Ectodermal cell (in vitro differentiated cells): ENCODE measurements at regions not wholly inside any gene's neighbourhood (a gene's known extent, or its start where the extent isn't known, plus 50 kb on each side); places are given as distances from the start of the nearest gene placed in this dataset.
"Not testable (repeated sequence)": the region's sequence is repeated elsewhere in the genome, so short reads cannot be mapped to it uniquely, and the experiment has no call there.

Experiments
- H3K27ac ChIP-seq: 2 replicates; pipeline ENCODE4 v1.7.0; 2013; ENCODE audit warnings: mild to moderate bottlenecking, low read depth, low read length; ENCODE audit not compliant: insufficient read depth, poor library complexity, severe bottlenecking
- H3K27me3 ChIP-seq: 2 replicates; pipeline ENCODE4 v1.7.0; 2013; ENCODE audit warnings: mild to moderate bottlenecking, low read length; ENCODE audit not compliant: insufficient read depth, control insufficient read depth, poor library complexity, severe bottlenecking
- H3K36me3 ChIP-seq: one replicate; pipeline ENCODE4 v1.7.0; 2013; ENCODE audit warnings: low read length; ENCODE audit not compliant: control insufficient read depth, insufficient read depth
- H3K4me1 ChIP-seq: one replicate; pipeline ENCODE4 v1.7.0; 2013; ENCODE audit warnings: low read length; ENCODE audit not compliant: control insufficient read depth, insufficient read depth
- H3K4me3 ChIP-seq: 2 replicates; pipeline ENCODE4 v1.7.0; 2013; ENCODE audit warnings: low read depth, low read length, control low read depth; ENCODE audit not compliant: insufficient read depth
- H3K9me3 ChIP-seq: 2 replicates; pipeline ENCODE4 v1.7.0; 2013; ENCODE audit warnings: mild to moderate bottlenecking, low read length, moderate library complexity; ENCODE audit not compliant: control insufficient read depth
- WGBS, 2 experiments: methylation state at CpG; one replicate each; pipeline ENCODE4 v1.1.7; 2013; ENCODE audit warnings: missing lambda C conversion rate in 2 of 2; 5-methylcytosine and 5-hydroxymethylcytosine counted together

GRCh38 chr2:212797484-212798205 is 259.0 kb upstream of the ERBB4 start:
- Histone ChIP-seq H3K27ac (no peak overlapping the region), H3K4me1 (no peaks in the 10 kb centered on the region), H3K9me3 (no peaks in the 10 kb centered on the region), H3K36me3 (no peaks in the 10 kb centered on the region), H3K4me3 (no peak overlapping the region), H3K27me3 (no peaks in the 10 kb centered on the region)
- WGBS, 2 experiments: 93 to 94% methylated on average over 4 to 5 of the region's 5 CpGs

DNA sequence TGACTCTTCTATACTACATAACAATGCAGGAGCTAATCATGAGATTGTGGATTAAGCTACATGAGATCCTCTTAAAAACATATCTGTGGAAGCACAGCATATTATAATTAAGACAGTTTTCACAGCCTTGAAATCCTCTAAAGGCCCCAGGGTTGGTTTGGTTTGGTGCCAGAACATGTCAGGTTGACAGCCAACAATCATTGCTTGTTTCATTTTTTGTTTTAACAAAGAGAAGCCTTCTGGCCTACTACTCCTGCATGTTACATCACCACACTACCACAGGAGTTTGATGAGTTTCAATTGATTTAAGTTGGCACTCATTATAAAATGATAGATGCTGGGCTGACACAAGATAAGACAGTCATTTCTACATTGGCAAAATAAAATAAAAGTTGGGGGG is 255.9 kb upstream of the ERBB4 start:
- Histone ChIP-seq H3K4me3 (no peak overlapping the region), H3K4me1 (no peaks in the 10 kb centered on the region), H3K36me3 (no peaks in the 10 kb centered on the region), H3K27me3 (no peaks in the 10 kb centered on the region), H3K9me3 (no peaks in the 10 kb centered on the region), H3K27ac (no peak overlapping the region)

- Histone ChIP-seq H3K27me3 (no peaks in the 10 kb centered on the region), H3K9me3 (no peaks in the 10 kb centered on the region), H3K36me3 (no peaks in the 10 kb centered on the region), H3K4me3 (no peak overlapping the region), H3K27ac (no peak overlapping the region), H3K4me1 (no peaks in the 10 kb centered on the region)
- 95% methylated on average over 5 to 6 of the region's 6 CpGs for WGBS, 2 experiments
These were observed 253.0 kb upstream of the ERBB4 start for GRCh38 chr2:212791569-212791968.

- H3K36me3 ChIP-seq, H3K27me3 ChIP-seq, H3K9me3 ChIP-seq, H3K4me3 ChIP-seq, H3K4me1 ChIP-seq, H3K27ac ChIP-seq: not testable (repeated sequence)
- WGBS, 2 experiments: 93 to 97% methylated on average over 5 of the region's 5 CpGs
These were observed 247.5 kb upstream of the ERBB4 start for GRCh38 chr2:212786088-212786487.

- Histone ChIP-seq H3K9me3 (no peaks in the 10 kb centered on the region), H3K27ac (no peak overlapping the region), H3K4me3 (no peak overlapping the region), H3K27me3 (no peaks in the 10 kb centered on the region), H3K4me1 (no peaks in the 10 kb centered on the region), H3K36me3 (no peaks in the 10 kb centered on the region)
- 53 to 65% methylated on average over 3 of the region's 3 CpGs for WGBS, 2 experiments
These were observed 238.5 kb upstream of the ERBB4 start for GRCh38 chr2:212777020-212777491.

GRCh38 chr2:212773808-212774339 is 235.3 kb upstream of the ERBB4 start:
- 100% methylated on average over 1 of the region's 1 CpG for WGBS, 2 experiments
- Histone ChIP-seq H3K27ac (no peak overlapping the region), H3K27me3 (no peaks in the 10 kb centered on the region), H3K9me3 (no peaks in the 10 kb centered on the region), H3K4me3 (no peak overlapping the region), H3K4me1 (no peaks in the 10 kb centered on the region), H3K36me3 (no peaks in the 10 kb centered on the region)

- Histone ChIP-seq H3K27ac (no peak overlapping the region), H3K4me1 (no peaks in the 10 kb centered on the region)
- WGBS, 2 experiments: 76 to 83% methylated on average over 3 of the region's 3 CpGs
These were observed 231.6 kb upstream of the ERBB4 start for GRCh38 chr2:212770240-212770639.

DNA sequence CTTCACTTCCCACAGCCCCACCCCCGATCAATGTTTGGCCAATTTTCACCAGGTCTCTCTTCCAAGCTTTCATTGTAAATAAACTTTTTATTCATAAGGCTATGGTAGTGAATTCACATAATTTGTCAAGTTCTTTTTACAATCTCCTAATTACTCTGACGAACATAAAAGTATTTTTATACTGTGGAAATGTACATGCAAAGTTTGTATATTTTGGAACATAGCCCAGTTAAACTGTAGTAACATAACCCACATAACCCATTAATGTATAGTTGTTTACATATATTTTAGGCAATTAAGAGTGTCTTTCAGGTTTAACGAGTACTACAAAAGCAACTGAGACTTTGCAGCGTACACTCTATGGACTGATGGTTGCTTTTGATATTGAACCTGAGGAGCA is 228.3 kb upstream of the ERBB4 start:
- 95 to 97% methylated on average over 3 of the region's 4 CpGs for WGBS, 2 experiments
- Histone ChIP-seq H3K36me3 (no peaks in the 10 kb centered on the region), H3K9me3 (no peaks in the 10 kb centered on the region), H3K4me3 (no peak overlapping the region), H3K4me1 (no peaks in the 10 kb centered on the region), H3K27ac (no peak overlapping the region), H3K27me3 (no peaks in the 10 kb centered on the region)

More at GRCh38 chr2:212770240-212770639, 231.6 kb upstream of the ERBB4 start:
- H3K27me3 ChIP-seq: no peaks in the 10 kb centered on the region
- H3K4me3 ChIP-seq: no peak overlapping the region
- H3K36me3 ChIP-seq: no peaks in the 10 kb centered on the region
- H3K9me3 ChIP-seq: no peaks in the 10 kb centered on the region

DNA sequence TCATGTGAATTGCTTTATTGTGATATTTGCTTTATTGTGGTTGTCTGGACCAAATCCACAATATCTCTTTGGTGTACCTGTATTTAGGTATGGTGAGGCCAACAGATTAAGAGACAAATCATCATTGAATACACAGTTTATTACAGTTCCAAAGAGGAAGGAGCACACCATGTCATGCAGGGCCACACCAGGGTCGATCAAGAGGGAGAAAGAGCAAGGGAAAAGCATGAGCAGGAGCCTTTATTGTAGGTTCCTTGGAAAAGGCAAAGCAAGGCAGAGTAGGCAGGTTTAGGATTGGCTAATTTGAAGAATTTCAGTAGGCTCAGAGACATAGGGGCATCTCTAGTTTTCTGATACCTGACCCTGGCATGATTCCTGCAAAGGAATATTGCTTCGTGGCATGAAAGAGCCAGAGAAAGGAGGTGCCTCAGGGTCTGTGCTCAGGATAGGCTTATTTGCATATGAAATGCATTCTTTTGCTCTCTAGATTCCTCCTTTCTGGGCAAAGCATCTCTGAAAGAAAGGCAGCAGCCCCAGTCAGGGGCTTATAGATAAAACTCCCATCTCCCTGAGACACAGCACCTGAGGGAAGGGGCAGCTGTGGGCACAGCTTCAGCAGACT is 214.2 kb upstream of the ERBB4 start:
- H3K27ac ChIP-seq: no peak overlapping the region
- WGBS, 2 experiments: 57 to 59% methylated on average over 2 of the region's 2 CpGs

GRCh38 chr2:212745359-212745758 is 206.8 kb upstream of the ERBB4 start:
- Histone ChIP-seq H3K9me3 (no peaks in the 10 kb centered on the region), H3K27ac (no peak overlapping the region), H3K36me3 (no peaks in the 10 kb centered on the region), H3K4me1 (no peaks in the 10 kb centered on the region), H3K4me3 (no peak overlapping the region), H3K27me3 (no peaks in the 10 kb centered on the region)

More for the DNA sequence above, 214.2 kb upstream of the ERBB4 start:
- Histone ChIP-seq H3K4me3 (no peak overlapping the region), H3K27me3 (no peaks in the 10 kb centered on the region), H3K9me3 (no peaks in the 10 kb centered on the region), H3K4me1 (no peaks in the 10 kb centered on the region), H3K36me3 (no peaks in the 10 kb centered on the region)
